A673 (cell line): ENCODE measurements at regions not wholly inside any gene's neighbourhood (a gene's known extent, or its start where the extent isn't known, plus 50 kb on each side); places are given as distances from the start of the nearest gene placed in this dataset.

Experiments used
- BruUV-seq: library from RNA; stranded (reverse); fragments of 400-500 nt; replicated peaks from 2 replicates; lab custom pipeline; 2021; lab: Mats Ljungman, UMichigan
- CTCF ChIA-PET: fragments of 300-600 bp; sonication (Branson Sonifier 250); formaldehyde crosslinking; loops from one replicate; lab custom pipeline; 2022; ENCODE audit warnings: antibody characterized with exemption; lab: Charles Lee
- POLR2A ChIA-PET: fragments of 300-600 bp; sonication (Branson Sonifier 250); formaldehyde crosslinking; loops from one replicate; lab custom pipeline; 2022; ENCODE audit warnings: antibody characterized with exemption; ENCODE audit not compliant: low non-redundant PET; lab: Charles Lee
- DNase-seq: peaks from one replicate; pipeline ENCODE4 v3.0.0-alpha.2; 2015; ENCODE audit warnings: low spot score
- H3K27ac ChIP-seq: fragments of 200-600 bp; sonication (generic); 2 replicates; pipeline ENCODE4 v1.5.1; 2016; ENCODE audit warnings: mixed run types, low read depth, mild to moderate bottlenecking, mixed read lengths, antibody characterized with exemption, low read length; ENCODE audit not compliant: poor library complexity, severe bottlenecking
- H3K27me3 ChIP-seq: fragments of 200-600 bp; sonication (generic); replicated peaks from 2 replicates; pipeline ENCODE4 v1.6.1; 2017; ENCODE audit warnings: mixed run types, low read depth, mild to moderate bottlenecking, mixed read lengths, antibody characterized with exemption, low read length; ENCODE audit not compliant: insufficient read depth, poor library complexity
- H3K36me3 ChIP-seq: fragments of 200-600 bp; sonication (generic); 2 replicates; pipeline ENCODE4 v1.6.1; 2016; ENCODE audit warnings: mixed run types, mild to moderate bottlenecking, mixed read lengths, antibody characterized with exemption, low read length; ENCODE audit not compliant: insufficient read depth, poor library complexity, severe bottlenecking
- H3K4me1 ChIP-seq: fragments of 200-600 bp; sonication (generic); 2 replicates; pipeline ENCODE4 v1.6.1; 2017; ENCODE audit warnings: mixed run types, mild to moderate bottlenecking, mixed read lengths, antibody characterized with exemption, low read length; ENCODE audit not compliant: insufficient read depth, poor library complexity, severe bottlenecking
- H3K4me3 ChIP-seq: fragments of 200-600 bp; sonication (generic); 2 replicates; pipeline ENCODE4 v1.5.1; 2016; ENCODE audit warnings: low read depth, mixed run types, mild to moderate bottlenecking, mixed read lengths, low read length; ENCODE audit not compliant: poor library complexity, severe bottlenecking
- H3K9me3 ChIP-seq: fragments of 200-600 bp; sonication (generic); 2 replicates; pipeline ENCODE4 v1.6.1; 2016; ENCODE audit warnings: mixed run types, low read depth, mild to moderate bottlenecking, mixed read lengths, antibody characterized with exemption, low read length; ENCODE audit not compliant: poor library complexity, severe bottlenecking
- CTCF ChIP-seq: fragments of 300-800, 200-600 bp; sonication (generic); conservative IDR thresholded peaks from 2 replicates; pipeline ENCODE4 v1.5.1; 2017; ENCODE audit warnings: low read depth, mild to moderate bottlenecking, antibody characterized with exemption, low read length, moderate library complexity, mixed read lengths
- EZH2 ChIP-seq: fragments of 200-600 bp; sonication (generic); IDR thresholded peaks from 2 replicates; pipeline ENCODE4 v1.6.1; 2017; ENCODE audit warnings: borderline replicate concordance, low read depth, mild to moderate bottlenecking, mixed read lengths, antibody characterized with exemption, low read length; ENCODE audit not compliant: poor library complexity, severe bottlenecking
- intact Hi-C: fragments of 100-400 bp; cut with micrococcal nuclease; formaldehyde crosslinking; loops from one replicate; pipeline ENCODE4 v1.10.0; 2022; ENCODE audit not compliant: unreplicated experiment

GRCh38 chr6:2407525-2407924, 162.1 kb upstream of the GMDS start:
- Histone ChIP-seq H3K9me3 (no peaks in the 10 kb centered on the region), H3K27me3 (no peaks in the 10 kb centered on the region), H3K4me3 (no peak overlapping the region), H3K27ac (no peak overlapping the region), H3K36me3 (no peaks in the 10 kb centered on the region), H3K4me1 (no peaks in the 10 kb centered on the region)
- CTCF ChIA-PET, result no interaction called here
- intact Hi-C loops, result no loop called here
- no peak for DNase-seq
- BruUV-seq, result no TSS peak
- POLR2A ChIA-PET, result no interaction called here
- TF ChIP-seq CTCF (no peak), EZH2 (no peak)

GRCh38 chr6:2404211-2404929, 159.0 kb upstream of the GMDS start:
- DNase-seq, result no peak
- Histone ChIP-seq H3K4me3 (no peak overlapping the region), H3K27me3 (no peaks in the 10 kb centered on the region), H3K27ac (no peak overlapping the region), H3K36me3 (no peaks in the 10 kb centered on the region), H3K4me1 (no peaks in the 10 kb centered on the region), H3K9me3 (no peaks in the 10 kb centered on the region)
- no TSS peak for BruUV-seq
- intact Hi-C loops, result no loop called here
- ChIA-PET POLR2A (no interaction called here), CTCF (no interaction called here)
- TF ChIP-seq CTCF, result no peak
- no peak for TF ChIP-seq EZH2

- no peaks in the 10 kb centered on the region for H3K36me3 ChIP-seq
- no peaks in the 10 kb centered on the region for H3K4me1 ChIP-seq
- no peaks in the 10 kb centered on the region for H3K9me3 ChIP-seq
- CTCF ChIA-PET, result no interaction called here
- TF ChIP-seq CTCF, result no peak
- TF ChIP-seq EZH2, result no peak
- no TSS peak for BruUV-seq
- POLR2A ChIA-PET, result no interaction called here
- H3K27ac ChIP-seq, result no peak overlapping the region
- intact Hi-C loops, result no loop called here
- DNase-seq, result no peak
- H3K4me3 ChIP-seq, result no peak overlapping the region
- H3K27me3 ChIP-seq, result no peaks in the 10 kb centered on the region
Measured at GRCh38 chr6:2403546-2403945, 158.1 kb upstream of the GMDS start.
